ENCODE measurements at regions not wholly inside any gene's neighbourhood (a gene's known extent, or its start where the extent isn't known, plus 50 kb on each side); places are given as distances from the start of the nearest gene placed in this dataset.
"Not testable (repeated sequence)": the region's sequence is repeated elsewhere in the genome, so short reads cannot be mapped to it uniquely, and the experiment has no call there.

GRCh38 chr2:184993746-184994145 is 395.4 kb downstream of the ZNF804A start:
- no peak for DNase-seq
- no peaks in the 10 kb centered on the region for H3K27me3 ChIP-seq
- intact Hi-C loops (cut with DNase I; ENCODE audit: low total_unique reads) = no loop called here
- TF ChIP-seq CTCF (IDR thresholded peaks at IDR 0.05) (no peak), POLR2A (IDR thresholded peaks at IDR 0.05) (no peak)
- no peak overlapping the region for H3K27ac ChIP-seq
- H3K36me3 ChIP-seq (ENCODE audit: low read depth, missing control alignments) = no peaks in the 10 kb centered on the region
- H3K4me3 ChIP-seq = no peak overlapping the region
- no peaks in the 10 kb centered on the region for H3K9me3 ChIP-seq
- no peaks in the 10 kb centered on the region for H3K4me1 ChIP-seq
- WGBS, 2 donors = 66 to 70% methylated on average over 2 of the region's 2 CpGs

GRCh38 chr2:185006481-185006880 is 408.2 kb downstream of the ZNF804A start:
- Histone ChIP-seq H3K27me3 (no peaks in the 10 kb centered on the region), H3K36me3 (ENCODE audit: low read depth, missing control alignments) (no peaks in the 10 kb centered on the region), H3K9me3 (no peaks in the 10 kb centered on the region), H3K4me3 (no peak overlapping the region), H3K4me1 (no peaks in the 10 kb centered on the region), H3K27ac (no peak overlapping the region)
- no peak for DNase-seq
- intact Hi-C loops (cut with DNase I; ENCODE audit: low total_unique reads) = no loop called here
- TF ChIP-seq CTCF (IDR thresholded peaks at IDR 0.05) = no peak
- TF ChIP-seq POLR2A (IDR thresholded peaks at IDR 0.05) = no peak
- 75 to 83% methylated on average over 4 of the region's 4 CpGs for WGBS, 2 donors

- no peaks in the 10 kb centered on the region for H3K9me3 ChIP-seq
- H3K27me3 ChIP-seq = no peaks in the 10 kb centered on the region
- 77 to 92% methylated on average over 3 of the region's 3 CpGs for WGBS, 2 donors
- TF ChIP-seq CTCF (IDR thresholded peaks at IDR 0.05) (no peak), POLR2A (IDR thresholded peaks at IDR 0.05) (no peak)
- intact Hi-C loops (cut with DNase I; ENCODE audit: low total_unique reads) = no loop called here
- no peaks in the 10 kb centered on the region for H3K4me1 ChIP-seq
- no peak overlapping the region for H3K4me3 ChIP-seq
- no peak for DNase-seq
- H3K36me3 ChIP-seq (ENCODE audit: low read depth, missing control alignments) = no peaks in the 10 kb centered on the region
- H3K27ac ChIP-seq = no peak overlapping the region
These were observed 414.3 kb downstream of the ZNF804A start for GRCh38 chr2:185012643-185013042.

- no peak overlapping the region for H3K4me3 ChIP-seq
- no peaks in the 10 kb centered on the region for H3K9me3 ChIP-seq
- H3K36me3 ChIP-seq (ENCODE audit: low read depth, missing control alignments) = no peaks in the 10 kb centered on the region
- no peak for DNase-seq
- H3K27ac ChIP-seq = no peak overlapping the region
- no peak for TF ChIP-seq POLR2A (IDR thresholded peaks at IDR 0.05)
- no peak for TF ChIP-seq CTCF (IDR thresholded peaks at IDR 0.05)
- H3K4me1 ChIP-seq = no peaks in the 10 kb centered on the region
- no peaks in the 10 kb centered on the region for H3K27me3 ChIP-seq
- intact Hi-C loops (cut with DNase I; ENCODE audit: low total_unique reads) = no loop called here
These were observed 415.7 kb downstream of the ZNF804A start for GRCh38 chr2:185014076-185014475.

GRCh38 chr2:185025891-185026290 is 427.6 kb downstream of the ZNF804A start:
- H3K36me3 ChIP-seq (ENCODE audit: low read depth, missing control alignments); DNase-seq; H3K4me3 ChIP-seq; H3K27me3 ChIP-seq; H3K4me1 ChIP-seq; H3K9me3 ChIP-seq; intact Hi-C loops (cut with DNase I; ENCODE audit: low total_unique reads); H3K27ac ChIP-seq: not testable (repeated sequence)
- WGBS, 2 donors = 84 to 94% methylated on average over 3 of the region's 3 CpGs

Measured in testis (tissue), 2 donors.